ENCODE measurements at regions not wholly inside any gene's neighbourhood (a gene's known extent, or its start where the extent isn't known, plus 50 kb on each side); places are given as distances from the start of the nearest gene placed in this dataset.

GRCh38 chr7:57339198-57339944 lies 110.6 kb upstream of the ZNF716 start:
- no peak overlapping the region for H3K4me2 ChIP-seq
- H2AFZ ChIP-seq, result no peak overlapping the region
- H3K79me2 ChIP-seq, result no peaks in the 10 kb centered on the region
- H3K27me3 ChIP-seq, result no peaks in the 10 kb centered on the region
- 57% methylated on average over 11 of the region's 11 CpGs for WGBS (ENCODE audit: low lambda C conversion rate, missing lambda C conversion rate)
- H3K9me3 ChIP-seq (ENCODE audit: low read depth), result no peaks in the 10 kb centered on the region
- H3K27ac ChIP-seq, result no peak overlapping the region
- H3K36me3 ChIP-seq (replicated peaks; ENCODE audit: insufficient read depth, low read depth), result no peaks in the 10 kb centered on the region
- no peak overlapping the region for H3K4me3 ChIP-seq
- no peak for DNase-seq (ENCODE audit: low spot score)
- H4K20me1 ChIP-seq (ENCODE audit: insufficient read depth, poor library complexity, severe bottlenecking), result no peaks in the 10 kb centered on the region
- no peaks in the 10 kb centered on the region for H3K9me2 ChIP-seq (replicated peaks; ENCODE audit: insufficient read depth)
- TF ChIP-seq EZH2 (IDR thresholded peaks at IDR 0.05; ENCODE audit: borderline replicate concordance), result no peak
- TF ChIP-seq, protein P1, sequence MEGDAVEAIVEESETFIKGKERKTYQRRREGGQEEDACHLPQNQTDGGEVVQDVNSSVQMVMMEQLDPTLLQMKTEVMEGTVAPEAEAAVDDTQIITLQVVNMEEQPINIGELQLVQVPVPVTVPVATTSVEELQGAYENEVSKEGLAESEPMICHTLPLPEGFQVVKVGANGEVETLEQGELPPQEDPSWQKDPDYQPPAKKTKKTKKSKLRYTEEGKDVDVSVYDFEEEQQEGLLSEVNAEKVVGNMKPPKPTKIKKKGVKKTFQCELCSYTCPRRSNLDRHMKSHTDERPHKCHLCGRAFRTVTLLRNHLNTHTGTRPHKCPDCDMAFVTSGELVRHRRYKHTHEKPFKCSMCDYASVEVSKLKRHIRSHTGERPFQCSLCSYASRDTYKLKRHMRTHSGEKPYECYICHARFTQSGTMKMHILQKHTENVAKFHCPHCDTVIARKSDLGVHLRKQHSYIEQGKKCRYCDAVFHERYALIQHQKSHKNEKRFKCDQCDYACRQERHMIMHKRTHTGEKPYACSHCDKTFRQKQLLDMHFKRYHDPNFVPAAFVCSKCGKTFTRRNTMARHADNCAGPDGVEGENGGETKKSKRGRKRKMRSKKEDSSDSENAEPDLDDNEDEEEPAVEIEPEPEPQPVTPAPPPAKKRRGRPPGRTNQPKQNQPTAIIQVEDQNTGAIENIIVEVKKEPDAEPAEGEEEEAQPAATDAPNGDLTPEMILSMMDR (IDR thresholded peaks at IDR 0.05; ENCODE audit: poor library complexity), result no peak
- TF ChIP-seq EZH2phosphoT487 (IDR thresholded peaks at IDR 0.05; ENCODE audit: low read depth, severe bottlenecking, unreplicated experiment), result no peak
- H3K4me1 ChIP-seq (ENCODE audit: insufficient read depth), result no peaks in the 10 kb centered on the region

DNA sequence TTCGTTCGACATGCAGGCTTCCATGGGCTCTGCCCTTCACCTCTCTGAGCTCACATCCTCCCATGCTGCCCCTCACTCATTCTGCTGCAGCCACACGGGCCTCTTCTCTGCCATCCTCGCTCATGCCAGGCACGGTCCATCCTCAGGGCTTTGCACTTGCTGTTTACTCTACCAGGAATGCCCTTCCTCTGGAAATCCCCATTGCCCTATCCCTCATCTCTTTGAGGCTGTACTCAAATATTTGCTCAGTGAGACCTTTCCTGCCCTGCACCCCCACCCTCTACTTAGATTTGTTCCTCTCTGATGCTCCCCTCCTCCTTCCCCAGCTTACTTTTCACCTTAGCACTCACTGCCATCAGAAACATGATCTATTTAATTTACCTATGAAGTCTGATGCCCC lies 107.0 kb upstream of the ZNF716 start:
- TF ChIP-seq EZH2 (IDR thresholded peaks at IDR 0.05; ENCODE audit: borderline replicate concordance), result no peak
- TF ChIP-seq, protein P1 (IDR thresholded peaks at IDR 0.05; ENCODE audit: poor library complexity), result no peak
- no peak for TF ChIP-seq EZH2phosphoT487 (IDR thresholded peaks at IDR 0.05; ENCODE audit: low read depth, severe bottlenecking, unreplicated experiment)
- Histone ChIP-seq H3K4me2 (no peak overlapping the region), H3K9me3 (ENCODE audit: low read depth) (no peaks in the 10 kb centered on the region), H4K20me1 (ENCODE audit: insufficient read depth, poor library complexity, severe bottlenecking) (no peaks in the 10 kb centered on the region), H3K9me2 (replicated peaks; ENCODE audit: insufficient read depth) (no peaks in the 10 kb centered on the region), H3K27me3 (no peaks in the 10 kb centered on the region), H3K27ac (no peak overlapping the region), H3K36me3 (replicated peaks; ENCODE audit: insufficient read depth, low read depth) (no peaks in the 10 kb centered on the region), H2AFZ (no peak overlapping the region), H3K79me2 (no peaks in the 10 kb centered on the region), H3K4me3 (no peak overlapping the region), H3K4me1 (ENCODE audit: insufficient read depth) (no peaks in the 10 kb centered on the region)
- 88% methylated on average over 5 of the region's 5 CpGs for WGBS (ENCODE audit: low lambda C conversion rate, missing lambda C conversion rate)
- DNase-seq (ENCODE audit: low spot score), result no peak

DNA sequence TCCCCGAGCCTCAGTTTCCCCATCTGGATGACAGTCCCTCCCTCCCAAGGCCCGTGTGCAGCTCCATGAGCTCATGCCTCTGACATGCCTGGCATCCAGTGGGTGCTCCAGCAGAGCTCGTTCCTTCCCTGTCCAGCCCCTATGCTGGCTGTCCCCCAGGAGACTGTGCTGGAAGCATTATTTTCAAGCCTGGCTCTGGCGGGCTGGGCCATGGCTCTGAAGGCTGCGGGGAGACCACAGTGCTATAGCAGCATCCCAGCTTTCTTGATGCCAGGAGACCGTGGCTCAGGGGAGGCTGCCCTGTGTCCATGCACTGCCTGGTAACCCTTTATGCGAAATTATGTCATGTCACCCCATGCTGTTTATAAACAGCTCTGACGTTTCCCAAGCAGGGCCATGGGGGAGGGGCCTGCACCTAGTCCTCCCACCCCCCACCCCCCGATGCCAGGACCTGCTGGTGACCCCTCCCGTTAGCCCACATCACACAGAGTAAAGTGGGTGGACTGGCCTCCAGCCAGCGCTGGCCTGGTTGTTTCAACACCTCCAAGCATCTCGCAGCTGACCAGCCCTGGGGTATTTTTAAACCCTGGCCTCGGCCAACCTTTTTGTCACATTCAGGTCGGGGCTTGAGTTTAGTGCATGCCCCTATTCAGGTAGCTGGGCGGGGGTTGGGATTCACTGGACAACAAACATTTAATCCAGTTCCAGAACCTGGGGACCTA lies 105.9 kb upstream of the ZNF716 start:
- WGBS (ENCODE audit: low lambda C conversion rate, missing lambda C conversion rate), result 71% methylated on average over 15 of the region's 15 CpGs
- Histone ChIP-seq H3K9me3 (ENCODE audit: low read depth) (no peaks in the 10 kb centered on the region), H3K4me2 (no peak overlapping the region), H3K79me2 (no peaks in the 10 kb centered on the region), H2AFZ (no peak overlapping the region), H4K20me1 (ENCODE audit: insufficient read depth, poor library complexity, severe bottlenecking) (no peaks in the 10 kb centered on the region), H3K36me3 (replicated peaks; ENCODE audit: insufficient read depth, low read depth) (no peaks in the 10 kb centered on the region), H3K27ac (no peak overlapping the region), H3K27me3 (no peaks in the 10 kb centered on the region), H3K4me1 (ENCODE audit: insufficient read depth) (no peaks in the 10 kb centered on the region), H3K4me3 (no peak overlapping the region), H3K9me2 (replicated peaks; ENCODE audit: insufficient read depth) (no peaks in the 10 kb centered on the region)
- TF ChIP-seq EZH2 (IDR thresholded peaks at IDR 0.05; ENCODE audit: borderline replicate concordance), result no peak
- no peak for TF ChIP-seq EZH2phosphoT487 (IDR thresholded peaks at IDR 0.05; ENCODE audit: low read depth, severe bottlenecking, unreplicated experiment)
- TF ChIP-seq, protein P1 (IDR thresholded peaks at IDR 0.05; ENCODE audit: poor library complexity), result no peak
- no peak for DNase-seq (ENCODE audit: low spot score)
